WI38 (cell line): ENCODE measurements at regions not wholly inside any gene's neighbourhood (a gene's known extent, or its start where the extent isn't known, plus 50 kb on each side); places are given as distances from the start of the nearest gene placed in this dataset.

Experiments
- H3K4me3 ChIP-seq: 2 replicates; pipeline ENCODE4 v1.5.1; 2011; ENCODE audit warnings: low read depth, mild to moderate bottlenecking, control low read depth, low read length
- TF ChIP-seq, protein P1 (sequence below): IDR thresholded peaks from 2 replicates; pipeline ENCODE4 v1.5.1; 2012; ENCODE audit warnings: low read depth, mild to moderate bottlenecking, control low read depth, low read length

DNA sequence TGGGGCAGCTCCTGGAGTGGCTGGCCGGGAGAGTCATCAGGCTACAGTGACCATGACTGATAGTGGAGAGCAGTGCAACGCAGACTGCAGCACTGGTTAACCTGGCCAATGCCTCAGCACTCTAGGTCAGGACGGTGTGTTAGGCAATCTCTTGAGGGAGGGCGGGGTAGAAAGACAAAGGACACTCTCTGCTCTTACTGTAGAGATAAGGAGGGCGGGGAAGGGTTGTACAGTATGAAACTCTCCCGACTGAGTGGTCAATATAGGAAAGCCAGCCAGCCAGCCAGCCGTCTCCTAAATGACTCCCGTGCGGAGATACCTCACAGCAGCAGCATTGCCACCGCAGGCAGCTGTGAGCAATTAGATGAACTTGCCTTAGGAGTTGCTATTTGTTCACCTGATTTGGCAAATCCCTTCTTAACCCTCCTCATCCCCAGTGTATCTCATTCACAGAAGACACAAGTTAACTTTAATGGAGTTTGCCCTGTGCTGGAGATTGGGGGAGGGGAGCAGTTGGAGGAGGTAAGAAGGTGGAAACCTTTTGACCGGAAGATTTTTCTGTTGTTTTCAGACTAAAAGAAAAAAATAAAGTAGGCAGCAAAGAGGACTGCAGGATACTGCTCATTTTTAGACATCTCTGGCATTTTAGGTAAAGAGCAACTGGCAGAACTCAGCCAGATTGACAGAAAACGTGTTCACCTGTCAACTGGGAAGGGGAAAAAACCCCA is 330.5 kb downstream of the HNRNPD start:
- TF ChIP-seq, protein P1, sequence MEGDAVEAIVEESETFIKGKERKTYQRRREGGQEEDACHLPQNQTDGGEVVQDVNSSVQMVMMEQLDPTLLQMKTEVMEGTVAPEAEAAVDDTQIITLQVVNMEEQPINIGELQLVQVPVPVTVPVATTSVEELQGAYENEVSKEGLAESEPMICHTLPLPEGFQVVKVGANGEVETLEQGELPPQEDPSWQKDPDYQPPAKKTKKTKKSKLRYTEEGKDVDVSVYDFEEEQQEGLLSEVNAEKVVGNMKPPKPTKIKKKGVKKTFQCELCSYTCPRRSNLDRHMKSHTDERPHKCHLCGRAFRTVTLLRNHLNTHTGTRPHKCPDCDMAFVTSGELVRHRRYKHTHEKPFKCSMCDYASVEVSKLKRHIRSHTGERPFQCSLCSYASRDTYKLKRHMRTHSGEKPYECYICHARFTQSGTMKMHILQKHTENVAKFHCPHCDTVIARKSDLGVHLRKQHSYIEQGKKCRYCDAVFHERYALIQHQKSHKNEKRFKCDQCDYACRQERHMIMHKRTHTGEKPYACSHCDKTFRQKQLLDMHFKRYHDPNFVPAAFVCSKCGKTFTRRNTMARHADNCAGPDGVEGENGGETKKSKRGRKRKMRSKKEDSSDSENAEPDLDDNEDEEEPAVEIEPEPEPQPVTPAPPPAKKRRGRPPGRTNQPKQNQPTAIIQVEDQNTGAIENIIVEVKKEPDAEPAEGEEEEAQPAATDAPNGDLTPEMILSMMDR, result no peak
- no peak overlapping the region for H3K4me3 ChIP-seq

DNA sequence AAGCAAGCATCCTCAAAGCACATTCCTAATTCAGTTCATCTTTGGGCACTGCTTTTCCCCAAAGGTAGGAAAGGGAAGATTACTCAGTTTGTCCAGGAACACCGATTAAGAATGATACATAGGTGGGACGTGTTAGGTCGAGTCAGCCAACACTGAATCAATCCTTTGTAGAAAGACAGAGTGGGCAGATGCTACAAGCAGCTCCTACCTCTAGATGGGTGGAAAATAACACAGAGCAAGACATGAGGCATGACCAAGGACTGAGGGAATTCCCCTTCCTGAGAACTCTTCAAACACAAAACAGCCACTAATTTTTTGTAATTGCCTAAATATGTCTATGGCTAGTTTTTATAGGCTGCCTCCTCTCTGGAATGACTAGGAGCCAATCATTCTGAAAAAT is 331.7 kb downstream of the HNRNPD start:
- TF ChIP-seq, protein P1, result no peak

DNA sequence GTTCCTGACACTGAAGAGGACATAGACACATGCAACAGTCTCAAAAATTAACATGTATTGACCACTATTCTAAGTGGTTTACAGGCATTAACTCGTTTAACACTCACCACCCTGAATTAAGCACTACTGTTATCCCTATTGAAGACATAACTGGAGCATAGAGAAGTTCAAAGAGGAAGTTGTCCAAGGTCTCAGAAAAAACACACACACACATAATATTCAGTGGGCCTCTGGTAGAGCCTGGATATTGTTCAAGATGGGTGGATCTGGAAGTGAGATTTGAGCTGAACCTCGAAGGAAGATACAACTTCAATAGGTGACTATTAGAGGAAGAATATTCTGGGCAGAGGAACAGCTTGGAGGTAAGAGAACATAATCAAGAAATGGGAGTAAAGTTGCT is 334.9 kb downstream of the HNRNPD start:
- H3K4me3 ChIP-seq, result no peak overlapping the region
- TF ChIP-seq, protein P1, result no peak

More for the DNA sequence above, 331.7 kb downstream of the HNRNPD start:
- no peak overlapping the region for H3K4me3 ChIP-seq

DNA sequence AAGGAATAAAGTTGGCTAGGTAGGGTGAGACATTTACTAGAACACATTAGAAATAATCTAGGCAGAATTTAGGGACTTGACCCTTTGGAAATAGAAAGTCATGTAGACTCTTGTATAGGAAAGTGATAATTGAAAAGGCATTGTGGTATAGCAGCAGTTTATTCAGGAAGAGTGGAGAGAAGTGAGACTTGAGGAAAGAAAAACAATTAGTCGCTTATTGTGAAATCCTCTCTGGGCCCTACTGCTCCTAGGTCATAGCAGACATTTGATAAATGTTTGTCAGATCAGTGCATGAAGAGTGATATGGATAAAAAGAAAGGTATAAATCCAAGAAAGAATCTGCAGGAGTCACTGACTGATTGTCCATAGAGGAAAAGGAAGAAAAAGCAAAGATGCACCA is 337.6 kb downstream of the HNRNPD start:
- H3K4me3 ChIP-seq, result no peak overlapping the region
- TF ChIP-seq, protein P1, result no peak

DNA sequence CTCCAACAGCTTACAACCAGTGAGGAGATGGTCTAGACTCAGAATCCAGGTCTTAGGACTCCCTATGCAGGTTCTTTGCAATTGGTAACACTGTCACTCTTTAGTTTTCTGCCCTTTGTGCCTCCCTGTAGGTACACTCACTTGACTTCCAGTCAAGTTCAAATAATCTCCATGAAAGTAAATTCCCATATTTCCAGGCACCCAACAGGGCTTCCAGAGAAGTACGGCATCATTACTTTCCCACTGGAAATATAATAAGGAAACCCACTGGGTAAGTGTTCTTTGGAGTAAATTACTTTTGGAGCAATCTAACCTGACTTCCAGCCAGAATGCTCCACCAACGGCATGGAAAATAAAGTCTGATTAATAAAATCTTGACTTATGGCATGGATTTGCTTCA is 338.9 kb downstream of the HNRNPD start:
- H3K4me3 ChIP-seq, result no peak overlapping the region
- TF ChIP-seq, protein P1, result no peak

DNA sequence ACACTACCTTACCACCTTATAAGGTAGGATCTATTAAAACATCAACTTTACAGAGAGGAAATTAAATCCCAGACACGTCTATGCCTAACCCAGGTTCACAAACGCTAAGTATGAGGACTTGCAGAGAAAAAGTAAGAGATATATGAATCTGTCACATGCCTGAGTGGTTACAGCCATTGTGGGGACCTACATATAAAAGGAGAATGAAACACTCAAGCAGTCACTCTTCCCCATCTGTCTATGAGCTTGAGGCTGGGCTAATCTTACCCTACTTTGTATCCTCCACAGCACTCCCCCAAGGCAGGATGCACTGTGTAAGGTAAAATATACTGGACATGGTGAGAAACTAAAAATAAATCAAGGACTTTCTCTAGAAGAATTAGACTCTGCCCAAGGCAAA is 339.9 kb downstream of the HNRNPD start:
- TF ChIP-seq, protein P1, result no peak

DNA sequence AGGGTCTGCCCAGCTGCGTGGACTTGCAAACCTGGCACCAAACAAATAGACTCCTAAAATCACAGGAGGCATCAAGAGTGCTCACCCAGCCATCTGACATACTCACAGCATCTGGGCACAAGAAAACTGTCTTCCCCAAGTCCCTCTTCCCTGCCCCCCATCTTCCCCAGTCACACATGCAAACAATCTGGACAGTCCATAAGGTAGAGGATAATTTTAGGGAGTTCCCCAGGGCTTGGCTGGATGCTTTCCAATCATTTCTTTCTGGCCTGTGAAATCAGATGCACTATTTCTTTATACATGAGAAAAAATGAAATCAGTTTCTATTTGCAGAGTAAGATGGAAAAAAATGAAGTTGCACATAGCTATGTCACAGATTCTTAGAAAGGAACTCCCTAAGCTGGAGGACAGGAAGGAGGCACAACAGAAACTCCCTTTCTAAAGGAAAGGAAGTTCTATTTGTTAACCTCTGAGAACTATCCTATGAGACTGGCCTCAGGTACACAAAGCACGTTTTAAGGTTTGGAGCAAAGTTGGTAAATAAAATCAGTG is 342.3 kb downstream of the HNRNPD start:
- TF ChIP-seq, protein P1, result no peak
- no peak overlapping the region for H3K4me3 ChIP-seq

More for the DNA sequence above, 339.9 kb downstream of the HNRNPD start:
- H3K4me3 ChIP-seq, result no peak overlapping the region
